CD14-positive monocyte (primary cell): ENCODE measurements at regions not wholly inside any gene's neighbourhood (a gene's known extent, or its start where the extent isn't known, plus 50 kb on each side); places are given as distances from the start of the nearest gene placed in this dataset.

ENCODE experiments used
- DNase-seq, 3 donors: peaks; one replicate each; pipeline ENCODE4 v3.0.0-alpha.2; 2011 to 2022
- H2AFZ ChIP-seq: 2 replicates; pipeline ENCODE4 v1.6.0; 2012; ENCODE audit warnings: mild to moderate bottlenecking, low read depth, low read length, inconsistent platforms; ENCODE audit not compliant: insufficient read depth, poor library complexity, severe bottlenecking
- H3K27ac ChIP-seq, 2 donors: 1 replicate in 1 of 2; 2 replicates in 1 of 2; pipeline ENCODE4 v1.5.1; 2012 to 2013; ENCODE audit warnings: low read length in 2 of 2, control low read depth in 1 of 2, inconsistent platforms in 1 of 2, low read depth in 1 of 2, mild to moderate bottlenecking in 1 of 2
- H3K27me3 ChIP-seq, 2 donors: one replicate each; pipeline versions ENCODE4 v1.6.0 to v1.6.1; 2011 to 2013; ENCODE audit warnings: low read length in 2 of 2; ENCODE audit not compliant: control insufficient read depth in 2 of 2, insufficient read depth in 2 of 2
- H3K36me3 ChIP-seq, 2 donors: replicated peaks in 1 of 2; 1 replicate in 1 of 2; 2 replicates in 1 of 2; pipeline versions ENCODE4 v1.5.1 to v1.6.1; 2012 to 2013; ENCODE audit warnings: low read length in 2 of 2, control low read depth in 1 of 2, inconsistent platforms in 1 of 2, mild to moderate bottlenecking in 1 of 2; ENCODE audit not compliant: insufficient read depth in 2 of 2, control insufficient read depth in 1 of 2
- H3K4me1 ChIP-seq, 2 donors: 1 replicate in 1 of 2; 2 replicates in 1 of 2; pipeline versions ENCODE4 v1.5.1 to v1.6.1; 2012 to 2013; ENCODE audit warnings: low read length in 2 of 2, control low read depth in 1 of 2, inconsistent platforms in 1 of 2, mild to moderate bottlenecking in 1 of 2, moderate library complexity in 1 of 2; ENCODE audit not compliant: insufficient read depth in 2 of 2, control insufficient read depth in 1 of 2
- H3K4me2 ChIP-seq: replicated peaks from 2 replicates; pipeline ENCODE3; 2012; ENCODE audit warnings: low read length, moderate library complexity, mild to moderate bottlenecking; ENCODE audit not compliant: poor library complexity, severe bottlenecking; ENCODE audit errors: extremely low read depth
- H3K4me3 ChIP-seq, 3 experiments: fragments of 200-600 bp in 1 of 3; sonication (generic) in 1 of 3; replicated peaks in 1 of 3; 1 replicate in 2 of 3; 2 replicates in 1 of 3; pipeline ENCODE4 v1.5.1; 2011 to 2013; ENCODE audit warnings: low read length in 3 of 3, mild to moderate bottlenecking in 3 of 3, control low read depth in 2 of 3, low read depth in 2 of 3, inconsistent platforms in 1 of 3, moderate library complexity in 1 of 3
- H3K79me2 ChIP-seq: 2 replicates; pipeline ENCODE4 v1.6.0; 2012; ENCODE audit warnings: mild to moderate bottlenecking, control low read depth, inconsistent platforms, low read length, moderate library complexity; ENCODE audit not compliant: insufficient read depth
- H3K9ac ChIP-seq: 2 replicates; pipeline ENCODE4 v1.6.0; 2017; ENCODE audit warnings: low read length, mild to moderate bottlenecking; ENCODE audit not compliant: insufficient read depth, poor library complexity, severe bottlenecking
- H3K9me3 ChIP-seq, 2 donors: replicated peaks in 1 of 2; 1 replicate in 1 of 2; 2 replicates in 1 of 2; pipeline versions ENCODE4 v1.5.1 to v1.6.1; 2012 to 2013; ENCODE audit warnings: low read length in 2 of 2, control low read depth in 1 of 2; ENCODE audit not compliant: control insufficient read depth in 1 of 2, insufficient read depth in 1 of 2
- H4K20me1 ChIP-seq: 2 replicates; pipeline ENCODE4 v1.6.0; 2012; ENCODE audit warnings: mild to moderate bottlenecking, low read length, control low read depth, moderate library complexity; ENCODE audit not compliant: insufficient read depth
- H3K27ac Mint-ChIP-seq, 7 donors: one replicate each; pipeline ENCODE4 v1.8.0; 2020; ENCODE audit warnings: mild to moderate bottlenecking in 7 of 7, mixed read lengths in 7 of 7, moderate library complexity in 6 of 7, inconsistent platforms in 2 of 7
- H3K27me3 Mint-ChIP-seq, 3 donors: one replicate each; pipeline ENCODE4 v1.8.0; 2021 to 2022; ENCODE audit warnings: low read depth in 3 of 3, mild to moderate bottlenecking in 3 of 3, mixed read lengths in 3 of 3, moderate library complexity in 3 of 3, inconsistent platforms in 1 of 3
- H3K36me3 Mint-ChIP-seq, 2 donors: one replicate each; pipeline ENCODE4 v1.8.0; 2020; ENCODE audit warnings: mixed read lengths in 2 of 2, inconsistent platforms in 1 of 2, mild to moderate bottlenecking in 1 of 2
- H3K4me1 Mint-ChIP-seq: one replicate; pipeline ENCODE4 v1.8.0; 2020; ENCODE audit warnings: mild to moderate bottlenecking, mixed read lengths
- H3K4me3 Mint-ChIP-seq, 2 donors: one replicate each; pipeline ENCODE4 v1.8.0; 2020; ENCODE audit warnings: mild to moderate bottlenecking in 2 of 2, mixed read lengths in 2 of 2, moderate library complexity in 1 of 2
- H3K9me3 Mint-ChIP-seq, 7 donors: one replicate each; pipeline ENCODE4 v1.8.0; 2020 to 2022; ENCODE audit warnings: mixed read lengths in 7 of 7, mild to moderate bottlenecking in 6 of 7, moderate library complexity in 6 of 7, inconsistent platforms in 2 of 7
- CTCF ChIP-seq: fragments of 200-600 bp; IDR thresholded peaks from one replicate; pipeline ENCODE4 v1.8.0; 2022; ENCODE audit warnings: antibody characterized with exemption, mild to moderate bottlenecking
- WGBS: methylation state at CpG from one replicate; pipeline ENCODE4 v1.1.5; 2013; ENCODE audit warnings: missing lambda C conversion rate; ENCODE audit not compliant: insufficient coverage; 5-methylcytosine and 5-hydroxymethylcytosine counted together
- intact Hi-C, 2 donors: fragments of 100-400 bp; cut with micrococcal nuclease; formaldehyde crosslinking; loops; one replicate each; pipeline versions ENCODE4 v1.15.0 to v1.15.1; 2023

GRCh38 chr3:143901105-143901504 is 52.8 kb upstream of the SLC9A9 start:
- H3K9me3 ChIP-seq = no peaks in the 10 kb centered on the region
- H3K27ac ChIP-seq = no peak overlapping the region
- peak in 2 of 3 donors; percentile 14 to 30 for DNase-seq
- H3K79me2 ChIP-seq = no peaks in the 10 kb centered on the region
- Mint-ChIP-seq H3K9me3 (peaks cover 0 to 3% (median 0%) of the 10 kb centered on the region in 7 donors), H3K27me3 (peaks cover 0 to 5% (median 2%) of the 10 kb centered on the region in 3 donors), H3K4me3 (peak overlapping the region in 1 of 2 donors; percentile 0), H3K27ac (no peak overlapping the region), H3K4me1 (peaks cover 11% of the 10 kb centered on the region), H3K36me3 (no peaks in the 10 kb centered on the region)
- TF ChIP-seq CTCF = no peak
- H3K4me2 ChIP-seq = no peak overlapping the region
- H3K9ac ChIP-seq = no peak overlapping the region
- H3K36me3 ChIP-seq = no peaks in the 10 kb centered on the region
- H3K4me1 ChIP-seq = peaks cover 3 to 5% of the 10 kb centered on the region in 2 donors
- intact Hi-C loops = no loop called here
- no peaks in the 10 kb centered on the region for H3K27me3 ChIP-seq
- no peaks in the 10 kb centered on the region for H4K20me1 ChIP-seq
- H3K4me3 ChIP-seq = no peak overlapping the region
- H2AFZ ChIP-seq = no peak overlapping the region

- H3K4me1 Mint-ChIP-seq = peaks cover 11% of the 10 kb centered on the region
- Histone ChIP-seq H3K36me3 (no peaks in the 10 kb centered on the region), H3K4me1 (peaks cover 3 to 5% of the 10 kb centered on the region in 2 donors), H3K27ac (no peak overlapping the region), H3K4me3 (no peak overlapping the region), H3K9me3 (no peaks in the 10 kb centered on the region), H3K9ac (no peak overlapping the region), H2AFZ (no peak overlapping the region), H3K79me2 (no peaks in the 10 kb centered on the region), H4K20me1 (no peaks in the 10 kb centered on the region), H3K4me2 (no peak overlapping the region), H3K27me3 (no peaks in the 10 kb centered on the region)
- WGBS = no CpG with 5 or more reads among the region's 3 CpGs
- peaks cover 0 to 3% (median 0%) of the 10 kb centered on the region in 7 donors for H3K9me3 Mint-ChIP-seq
- no peak for TF ChIP-seq CTCF
- H3K27me3 Mint-ChIP-seq = peaks cover 0 to 5% (median 2%) of the 10 kb centered on the region in 3 donors
- no peak for DNase-seq
- H3K36me3 Mint-ChIP-seq = no peaks in the 10 kb centered on the region
- H3K27ac Mint-ChIP-seq = no peak overlapping the region
- no peak overlapping the region for H3K4me3 Mint-ChIP-seq
- intact Hi-C loops = no loop called here
Measured at GRCh38 chr3:143902210-143902609, 53.9 kb upstream of the SLC9A9 start.
